SK-N-SH (cell line): ENCODE measurements at regions not wholly inside any gene's neighbourhood (a gene's known extent, or its start where the extent isn't known, plus 50 kb on each side); places are given as distances from the start of the nearest gene placed in this dataset.

Experiments
- CTCF ChIA-PET: fragments of 300-600, 350-600 bp; formaldehyde crosslinking; extraction: SDS; loops from one replicate; lab custom pipeline; 2021; lab: Yijun Ruan, JAX
- POLR2A ChIA-PET: fragments of 350-600 bp; sonication (Branson Sonifier 250); formaldehyde crosslinking; extraction: SDS; loops from one replicate; lab custom pipeline; 2020; ENCODE audit warnings: antibody characterized with exemption, inconsistent platforms; lab: Yijun Ruan, JAX
- DNase-seq: peaks from one replicate; pipeline ENCODE4 v3.0.0; 2012
- H2AFZ ChIP-seq: fragments of 200-600 bp; sonication (generic); 2 replicates; pipeline ENCODE4 v1.8.1; 2016; ENCODE audit warnings: antibody characterized with exemption, mild to moderate bottlenecking, low read depth
- H3F3A ChIP-seq: fragments of 200-600 bp; sonication (generic); replicated peaks from 2 replicates; pipeline ENCODE3; 2016; ENCODE audit warnings: antibody characterized with exemption, mild to moderate bottlenecking; ENCODE audit not compliant: insufficient read depth
- H3K27ac ChIP-seq, 2 experiments: fragments of 200-500 bp in 1 of 2; fragments of 200-600 bp in 1 of 2; sonication (Bioruptor generic) in 1 of 2; sonication (generic), shearing (Covaris generic) in 1 of 2; 2 replicates each; pipeline versions ENCODE4 v1.5.1 to v1.6.1; 2014 to 2016; ENCODE audit warnings: low read depth in 2 of 2, inconsistent platforms in 1 of 2, low read length in 1 of 2, mild to moderate bottlenecking in 1 of 2, mixed read lengths in 1 of 2
- H3K27me3 ChIP-seq: fragments of 200-600 bp; sonication (generic), shearing (Covaris generic); 2 replicates; pipeline ENCODE4 v1.6.1; 2016; ENCODE audit warnings: mixed run types; ENCODE audit not compliant: insufficient read depth
- H3K36me3 ChIP-seq, 2 experiments: fragments of 200-500 bp in 1 of 2; fragments of 200-600 bp in 1 of 2; sonication (Bioruptor generic) in 1 of 2; sonication (generic) in 1 of 2; replicated peaks in 1 of 2; 2 replicates each; pipeline versions ENCODE3 to v1.5.1; 2014 to 2016; ENCODE audit warnings: low read length in 1 of 2, mild to moderate bottlenecking in 1 of 2; ENCODE audit not compliant: insufficient read depth in 2 of 2, control insufficient read depth in 1 of 2
- H3K4me1 ChIP-seq, 2 experiments: fragments of 200-500 bp in 1 of 2; fragments of 200-600 bp in 1 of 2; sonication (Bioruptor generic) in 1 of 2; sonication (generic), shearing (Covaris generic) in 1 of 2; 2 replicates each; pipeline versions ENCODE4 v1.5.1 to v1.6.1; 2014 to 2016; ENCODE audit warnings: low read depth in 1 of 2, low read length in 1 of 2, mixed run types in 1 of 2; ENCODE audit not compliant: insufficient read depth in 2 of 2, control insufficient read depth in 1 of 2
- H3K4me2 ChIP-seq: fragments of 200-600 bp; sonication (generic), shearing (Covaris generic); 2 replicates; pipeline ENCODE4 v1.6.1; 2017; ENCODE audit warnings: mixed run types
- H3K4me3 ChIP-seq, 2 experiments: fragments of 200-500 bp in 1 of 2; fragments of 200-600 bp in 1 of 2; sonication (Bioruptor generic) in 1 of 2; sonication (generic), shearing (Covaris generic) in 1 of 2; 2 replicates each; pipeline versions ENCODE4 v1.5.1 to v1.8.1; 2014 to 2016; ENCODE audit warnings: low read depth in 2 of 2, inconsistent platforms in 1 of 2, low read length in 1 of 2, mild to moderate bottlenecking in 1 of 2, mixed read lengths in 1 of 2, moderate library complexity in 1 of 2
- H3K79me2 ChIP-seq: fragments of 200-600 bp; sonication (generic); 2 replicates; pipeline ENCODE4 v1.8.1; 2017; ENCODE audit warnings: mild to moderate bottlenecking; ENCODE audit not compliant: insufficient read depth
- H3K9ac ChIP-seq: fragments of 200-600 bp; sonication (generic); 2 replicates; pipeline ENCODE4 v1.6.1; 2017; ENCODE audit warnings: mixed run types
- H3K9me2 ChIP-seq: fragments of 200-600 bp; sonication (generic); 2 replicates; pipeline ENCODE4 v1.6.1; 2017; ENCODE audit warnings: mixed run types
- H3K9me3 ChIP-seq: fragments of 200-600 bp; sonication (generic); 2 replicates; pipeline ENCODE4 v1.6.1; 2017; ENCODE audit warnings: mixed run types, mild to moderate bottlenecking, moderate library complexity
- H4K20me1 ChIP-seq: fragments of 200-600 bp; sonication (generic); 2 replicates; pipeline ENCODE4 v1.6.1; 2017; ENCODE audit warnings: mild to moderate bottlenecking, mixed run types; ENCODE audit not compliant: insufficient read depth
- EP300 ChIP-seq, 2 experiments: IDR thresholded peaks; 2 replicates each; pipeline versions ENCODE4 v1.4.0 to v1.6.1; 2012; ENCODE audit warnings: borderline replicate concordance in 1 of 2, low read depth in 1 of 2, low read length in 1 of 2
- EZH2phosphoT487 ChIP-seq: fragments of 200-600 bp; sonication (generic); IDR thresholded peaks from 2 replicates; pipeline ENCODE4 v1.6.1; 2017; ENCODE audit warnings: low read depth, mixed run types, mild to moderate bottlenecking, antibody characterized with exemption, moderate library complexity, borderline replicate concordance
- FOSL2 ChIP-seq: IDR thresholded peaks from 2 replicates; pipeline ENCODE4 v1.4.0; 2012; ENCODE audit warnings: low read depth, mild to moderate bottlenecking, moderate library complexity, borderline replicate concordance
- FOXJ3 ChIP-seq: sonication (generic); formaldehyde crosslinking; IDR thresholded peaks from 2 replicates; pipeline ENCODE4 v1.5.1; 2020; ENCODE audit warnings: mild to moderate bottlenecking, missing genetic modification reagents
- FOXM1 ChIP-seq: IDR thresholded peaks from 2 replicates; pipeline ENCODE4 v1.4.0; 2012; ENCODE audit warnings: low read depth, mild to moderate bottlenecking
- GATA2 ChIP-seq: sonication (generic); formaldehyde crosslinking; IDR thresholded peaks from 2 replicates; pipeline ENCODE4 v1.5.0; 2020; ENCODE audit warnings: mild to moderate bottlenecking, missing genetic modification reagents
- JUND ChIP-seq: IDR thresholded peaks from 2 replicates; pipeline ENCODE4 v1.4.0; 2012
- MEF2A ChIP-seq: IDR thresholded peaks from 2 replicates; pipeline ENCODE4 v1.4.0; 2012; ENCODE audit warnings: low read depth, borderline replicate concordance
- NFIC ChIP-seq: IDR thresholded peaks from 2 replicates; pipeline ENCODE4 v1.4.0; 2012; ENCODE audit warnings: borderline replicate concordance
- REST ChIP-seq: IDR thresholded peaks from 2 replicates; pipeline ENCODE4 v1.6.1; 2012; ENCODE audit warnings: mild to moderate bottlenecking, low read depth, low read length, moderate library complexity
- SIN3A ChIP-seq: IDR thresholded peaks from 2 replicates; pipeline ENCODE4 v1.6.1; 2012; ENCODE audit warnings: low read depth, mild to moderate bottlenecking, low read length, moderate library complexity, borderline replicate concordance
- TCF12 ChIP-seq: IDR thresholded peaks from 2 replicates; pipeline ENCODE4 v1.4.0; 2012
- USF2 ChIP-seq: fragments of 150-350 bp; IDR thresholded peaks from 2 replicates; pipeline ENCODE4 v1.6.1; 2017; ENCODE audit warnings: antibody characterized with exemption, low read length, low read depth, borderline replicate concordance
- WGBS: methylation state at CpG from one replicate; pipeline ENCODE4 v1.1.6; 2017; ENCODE audit warnings: low lambda C conversion rate; 5-methylcytosine and 5-hydroxymethylcytosine counted together
- TF ChIP-seq, protein P1 (sequence below): IDR thresholded peaks from 2 replicates; pipeline ENCODE4; 2012

DNA sequence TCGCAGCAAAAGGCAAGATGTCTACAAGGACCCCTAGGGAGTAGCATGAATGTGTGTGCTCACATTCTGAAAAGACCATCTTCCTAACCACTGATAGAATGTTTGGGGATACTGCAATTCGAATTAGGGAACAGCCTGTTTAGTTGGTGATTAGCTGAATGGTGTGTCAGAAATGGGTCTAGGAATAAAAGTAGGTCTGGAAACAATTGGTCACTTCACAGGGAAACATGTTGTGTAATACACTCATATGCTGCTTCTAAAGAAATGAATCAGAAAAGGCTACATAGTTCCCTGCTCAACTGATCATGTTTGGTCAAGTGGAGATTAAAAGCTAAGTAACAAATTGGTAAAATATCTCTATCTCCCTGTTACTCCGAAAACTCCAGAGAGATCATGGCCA is 2362.4 kb upstream of the TENM3 start:
- Histone ChIP-seq H3K9me3 (no peaks in the 10 kb centered on the region), H3K4me1 (no peaks in the 10 kb centered on the region), H2AFZ (no peak overlapping the region), H3K27me3 (no peaks in the 10 kb centered on the region), H3K79me2 (no peaks in the 10 kb centered on the region), H4K20me1 (no peaks in the 10 kb centered on the region), H3K36me3 (no peaks in the 10 kb centered on the region), H3K27ac (no peak overlapping the region), H3K9ac (no peak overlapping the region), H3K9me2 (no peaks in the 10 kb centered on the region), H3K4me3 (no peak overlapping the region), H3K4me2 (no peak overlapping the region), H3F3A (peaks cover 3% of the 10 kb centered on the region)
- 10% methylated on average over 2 of the region's 3 CpGs for WGBS
- TF ChIP-seq SIN3A (no peak), GATA2 (CRISPR knock-in tag) (no peak), USF2 (no peak), EZH2phosphoT487 (no peak), REST (no peak), NFIC (no peak)
- ChIA-PET CTCF (interaction anchor here (1.6 kb wide), 1 partner anchor 14 kb away, joined by 4 read pairs; no protein-coding TSS in a partner anchor), POLR2A (no interaction called here)
- no peak for DNase-seq

- Histone ChIP-seq H3K9ac (no peak overlapping the region), H2AFZ (no peak overlapping the region), H3F3A (peaks cover 9% of the 10 kb centered on the region), H3K79me2 (no peaks in the 10 kb centered on the region), H3K27ac (peak overlapping the region; percentile 39 to 44; a peak in 2 of 4 replicates), H3K4me2 (no peak overlapping the region), H3K27me3 (no peaks in the 10 kb centered on the region), H3K4me1 (no peaks in the 10 kb centered on the region), H4K20me1 (no peaks in the 10 kb centered on the region), H3K9me2 (no peaks in the 10 kb centered on the region), H3K4me3 (no peak overlapping the region), H3K9me3 (no peaks in the 10 kb centered on the region), H3K36me3 (no peaks in the 10 kb centered on the region)
- 12% methylated on average over 3 of the region's 3 CpGs for WGBS
- DNase-seq, result no peak
- ChIA-PET CTCF (no interaction called here), POLR2A (no interaction called here)
- TF ChIP-seq JUND, result peak; percentile 49; the same call in 1 of the 2 replicates
- TF ChIP-seq USF2, result no peak
- TF ChIP-seq FOXM1, result 0 out of 2 replicates have a peak, but pooled peaks have one; percentile 19
- peak; percentile 72 for TF ChIP-seq TCF12
- peak; percentile 42; the same call in 1 of the 2 replicates for TF ChIP-seq FOSL2
- peak; percentile 18; the same call in 1 of the 2 replicates for TF ChIP-seq MEF2A
- peak; percentile 26 to 58; a peak in 1 of 4 replicates for TF ChIP-seq EP300 (IDR thresholded peaks at IDR 0.05; ENCODE audit: borderline replicate concordance in 1 of 2, low read depth in 1 of 2, low read length in 1 of 2)
- TF ChIP-seq REST, result no peak
- no peak for TF ChIP-seq FOXJ3 (CRISPR knock-in tag)
- TF ChIP-seq, protein P1, sequence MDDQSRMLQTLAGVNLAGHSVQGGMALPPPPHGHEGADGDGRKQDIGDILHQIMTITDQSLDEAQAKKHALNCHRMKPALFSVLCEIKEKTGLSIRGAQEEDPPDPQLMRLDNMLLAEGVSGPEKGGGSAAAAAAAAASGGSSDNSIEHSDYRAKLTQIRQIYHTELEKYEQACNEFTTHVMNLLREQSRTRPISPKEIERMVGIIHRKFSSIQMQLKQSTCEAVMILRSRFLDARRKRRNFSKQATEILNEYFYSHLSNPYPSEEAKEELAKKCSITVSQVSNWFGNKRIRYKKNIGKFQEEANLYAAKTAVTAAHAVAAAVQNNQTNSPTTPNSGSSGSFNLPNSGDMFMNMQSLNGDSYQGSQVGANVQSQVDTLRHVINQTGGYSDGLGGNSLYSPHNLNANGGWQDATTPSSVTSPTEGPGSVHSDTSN, result peak; percentile 74
- TF ChIP-seq NFIC, result no peak; the same call in 1 of the 2 replicates
These were observed 2349.0 kb upstream of the TENM3 start for GRCh38 chr4:179894066-179894778.
